AG04450 (cell line): ENCODE measurements at regions not wholly inside any gene's neighbourhood (a gene's known extent, or its start where the extent isn't known, plus 50 kb on each side); places are given as distances from the start of the nearest gene placed in this dataset.

Source experiments
- CTCF ChIA-PET: fragments of 300-600, 350-600 bp; formaldehyde crosslinking; extraction: SDS; loops from one replicate; lab custom pipeline; 2022; ENCODE audit warnings: antibody characterized with exemption, inconsistent platforms; lab: Charles Lee
- POLR2A ChIA-PET: fragments of 350-600 bp; formaldehyde crosslinking; extraction: SDS; loops from one replicate; lab custom pipeline; 2021; ENCODE audit warnings: antibody characterized with exemption, inconsistent platforms; lab: Yijun Ruan, JAX
- DNase-seq: peaks from one replicate; pipeline ENCODE4 v3.0.0-alpha.2; 2011; ENCODE audit warnings: low read depth, low spot score
- H3K27ac ChIP-seq: one replicate; pipeline ENCODE4 v1.5.1; 2012; ENCODE audit warnings: low read depth, low read length, control low read depth
- H3K27me3 ChIP-seq: one replicate; pipeline ENCODE4 v1.6.0; 2012; ENCODE audit warnings: low read length; ENCODE audit not compliant: control insufficient read depth, insufficient read depth
- H3K4me3 ChIP-seq: 2 replicates; pipeline ENCODE4 v1.5.1; 2011; ENCODE audit warnings: mild to moderate bottlenecking, low read depth, low read length, control low read depth
- H3K9me3 ChIP-seq: 2 replicates; pipeline ENCODE4 v1.5.1; 2012; ENCODE audit warnings: low read length; ENCODE audit not compliant: control insufficient read depth, insufficient read depth
- TF ChIP-seq, protein P1 (sequence below): IDR thresholded peaks from 2 replicates; pipeline ENCODE4 v1.5.1; 2011; ENCODE audit warnings: low read depth, low read length, control low read depth, inconsistent platforms

DNA sequence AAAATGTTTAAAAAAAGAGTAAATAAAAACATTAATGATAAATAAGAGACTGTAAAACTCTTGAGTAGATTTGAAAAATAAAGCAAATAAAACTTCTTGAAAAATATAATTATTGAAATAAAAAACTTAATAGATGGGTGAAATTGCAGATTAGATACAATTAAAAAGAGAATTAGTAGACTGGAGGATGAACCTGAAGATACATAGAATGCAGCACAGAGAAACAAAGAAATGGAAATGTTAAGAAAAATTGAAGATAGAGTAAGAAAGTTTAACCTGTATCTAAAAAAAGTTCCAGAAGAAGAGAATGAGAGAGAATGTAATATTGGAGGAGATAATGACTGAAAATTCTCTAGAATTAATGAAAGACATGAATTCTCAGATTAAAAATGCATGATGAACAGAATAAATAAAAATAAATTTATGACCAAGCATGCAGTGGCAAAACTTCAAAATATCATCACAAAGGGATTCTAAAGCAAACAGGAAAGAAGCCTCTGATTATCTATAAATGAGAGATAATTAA, 438.1 kb upstream of the CLINT1 start:
- H3K4me3 ChIP-seq, result no peak overlapping the region
- no peaks in the 10 kb centered on the region for H3K27me3 ChIP-seq
- ChIA-PET CTCF (no interaction called here), POLR2A (no interaction called here)
- TF ChIP-seq, protein P1, sequence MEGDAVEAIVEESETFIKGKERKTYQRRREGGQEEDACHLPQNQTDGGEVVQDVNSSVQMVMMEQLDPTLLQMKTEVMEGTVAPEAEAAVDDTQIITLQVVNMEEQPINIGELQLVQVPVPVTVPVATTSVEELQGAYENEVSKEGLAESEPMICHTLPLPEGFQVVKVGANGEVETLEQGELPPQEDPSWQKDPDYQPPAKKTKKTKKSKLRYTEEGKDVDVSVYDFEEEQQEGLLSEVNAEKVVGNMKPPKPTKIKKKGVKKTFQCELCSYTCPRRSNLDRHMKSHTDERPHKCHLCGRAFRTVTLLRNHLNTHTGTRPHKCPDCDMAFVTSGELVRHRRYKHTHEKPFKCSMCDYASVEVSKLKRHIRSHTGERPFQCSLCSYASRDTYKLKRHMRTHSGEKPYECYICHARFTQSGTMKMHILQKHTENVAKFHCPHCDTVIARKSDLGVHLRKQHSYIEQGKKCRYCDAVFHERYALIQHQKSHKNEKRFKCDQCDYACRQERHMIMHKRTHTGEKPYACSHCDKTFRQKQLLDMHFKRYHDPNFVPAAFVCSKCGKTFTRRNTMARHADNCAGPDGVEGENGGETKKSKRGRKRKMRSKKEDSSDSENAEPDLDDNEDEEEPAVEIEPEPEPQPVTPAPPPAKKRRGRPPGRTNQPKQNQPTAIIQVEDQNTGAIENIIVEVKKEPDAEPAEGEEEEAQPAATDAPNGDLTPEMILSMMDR, result no peak
- DNase-seq, result no peak
- 0 out of 2 replicates have a peak, but pooled peaks cover 3% of the 10 kb centered on the region for H3K9me3 ChIP-seq
- H3K27ac ChIP-seq, result no peak overlapping the region

DNA sequence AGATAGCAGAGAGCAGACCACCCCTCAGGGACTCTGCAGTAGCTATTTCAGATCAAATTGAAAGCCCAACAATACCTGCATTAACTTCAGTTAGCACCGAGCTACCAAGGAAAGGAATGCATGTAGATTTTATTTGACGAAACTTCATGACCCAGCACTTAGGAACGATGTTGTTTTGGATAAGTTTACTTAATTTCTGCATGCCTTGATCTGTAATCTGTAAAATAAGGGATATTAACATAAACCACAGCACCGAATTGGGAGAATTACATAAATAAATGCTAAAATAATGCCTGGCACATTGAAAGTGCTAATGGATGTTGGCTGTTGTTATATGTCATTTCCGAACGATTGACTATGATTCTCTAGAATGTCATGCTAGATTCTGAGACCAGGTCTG, 435.8 kb upstream of the CLINT1 start:
- 0 out of 2 replicates have a peak, but pooled peaks cover 3% of the 10 kb centered on the region for H3K9me3 ChIP-seq
- CTCF ChIA-PET, result no interaction called here
- POLR2A ChIA-PET, result no interaction called here
- no peak for DNase-seq
- no peak overlapping the region for H3K4me3 ChIP-seq
- no peak overlapping the region for H3K27ac ChIP-seq
- H3K27me3 ChIP-seq, result no peaks in the 10 kb centered on the region
- TF ChIP-seq, protein P1, result no peak

DNA sequence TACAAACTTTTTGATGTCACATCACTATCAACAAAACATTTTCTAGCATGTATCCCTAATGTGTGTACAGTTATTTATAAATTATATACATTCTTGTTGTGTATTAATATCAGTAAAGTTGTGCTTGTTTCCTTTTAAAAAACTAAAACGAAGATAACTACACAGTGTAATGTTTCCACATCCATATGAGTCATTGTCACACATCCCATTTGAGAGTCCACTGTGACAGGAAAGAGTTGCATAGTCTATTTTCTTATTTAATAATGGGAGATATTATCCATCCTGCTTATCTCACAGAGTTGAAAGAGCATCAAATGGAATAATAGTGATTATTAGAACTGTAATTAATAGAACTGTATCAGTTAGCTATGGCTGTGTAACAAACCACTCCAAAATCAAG, 434.0 kb upstream of the CLINT1 start:
- Histone ChIP-seq H3K9me3 (0 out of 2 replicates have a peak, but pooled peaks cover 3% of the 10 kb centered on the region), H3K4me3 (no peak overlapping the region), H3K27me3 (no peaks in the 10 kb centered on the region), H3K27ac (no peak overlapping the region)
- DNase-seq, result no peak
- ChIA-PET POLR2A (no interaction called here), CTCF (no interaction called here)
- TF ChIP-seq, protein P1, result no peak

DNA sequence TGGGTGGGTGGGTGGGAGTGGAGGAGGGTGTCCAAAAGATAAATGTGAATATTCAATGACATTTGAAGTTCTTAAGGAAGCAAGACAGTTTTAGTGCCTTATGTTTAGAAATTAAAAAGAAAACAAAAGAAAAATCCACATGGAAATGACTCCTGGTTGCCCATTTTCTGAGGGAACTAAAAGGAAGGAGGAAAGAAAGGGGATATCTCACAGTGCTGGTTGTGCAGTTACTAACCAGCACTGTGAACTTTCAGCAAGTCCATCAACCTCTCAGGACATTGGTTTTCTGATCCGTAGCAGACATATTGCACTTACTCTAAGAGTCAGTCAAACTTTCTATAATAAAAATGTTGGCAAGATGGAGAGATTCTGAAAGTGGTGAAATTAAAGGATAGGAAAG, 431.0 kb upstream of the CLINT1 start:
- no peak for DNase-seq
- TF ChIP-seq, protein P1, result no peak
- Histone ChIP-seq H3K4me3 (no peak overlapping the region), H3K9me3 (no peaks in the 10 kb centered on the region), H3K27ac (no peak overlapping the region), H3K27me3 (no peaks in the 10 kb centered on the region)
- ChIA-PET POLR2A (no interaction called here), CTCF (no interaction called here)

DNA sequence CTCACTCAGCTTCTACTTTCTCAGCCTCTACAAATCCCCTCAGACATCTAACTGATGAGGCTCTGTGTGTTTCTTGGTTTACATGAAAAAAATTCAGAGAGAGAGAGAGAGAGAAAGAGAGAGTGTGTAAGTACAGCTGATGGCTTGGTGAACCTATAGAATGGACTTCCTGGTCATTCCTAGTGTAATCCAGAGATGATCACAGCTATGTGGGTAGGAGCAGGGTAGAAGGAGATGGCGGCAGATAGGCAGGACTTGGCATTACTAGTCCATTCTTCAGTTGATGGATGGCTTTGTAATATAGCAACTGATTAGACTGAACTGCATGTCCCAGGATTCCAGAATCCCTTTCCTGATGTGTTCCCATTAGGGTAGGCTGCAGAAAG, 429.3 kb upstream of the CLINT1 start:
- POLR2A ChIA-PET, result no interaction called here
- H3K27ac ChIP-seq, result no peak overlapping the region
- H3K4me3 ChIP-seq, result no peak overlapping the region
- no peaks in the 10 kb centered on the region for H3K27me3 ChIP-seq
- no peaks in the 10 kb centered on the region for H3K9me3 ChIP-seq
- CTCF ChIA-PET, result no interaction called here
- DNase-seq, result no peak
- TF ChIP-seq, protein P1, result no peak
